SK-N-SH (cell line): ENCODE measurements at regions not wholly inside any gene's neighbourhood (a gene's known extent, or its start where the extent isn't known, plus 50 kb on each side); places are given as distances from the start of the nearest gene placed in this dataset.

Experiments
- GABPA ChIP-seq: IDR thresholded peaks from 2 replicates; pipeline ENCODE4 v1.4.0; 2012; ENCODE audit warnings: low read depth, mild to moderate bottlenecking
- JUND ChIP-seq: IDR thresholded peaks from 2 replicates; pipeline ENCODE4 v1.4.0; 2012
- MXI1 ChIP-seq: IDR thresholded peaks from 2 replicates; pipeline ENCODE4 v1.6.1; 2012; ENCODE audit warnings: mild to moderate bottlenecking, low read depth, low read length, improper control_type of control experiment
- POLR2AphosphoS5 ChIP-seq: IDR thresholded peaks from 2 replicates; pipeline ENCODE4 v1.6.1; 2012; ENCODE audit warnings: low read depth, low read length
- RXRA ChIP-seq: IDR thresholded peaks from 2 replicates; pipeline ENCODE4 v1.4.0; 2012; ENCODE audit warnings: low read depth, mild to moderate bottlenecking, borderline replicate concordance
- TF ChIP-seq, protein P1 (sequence below): fragments of 200-600 bp; sonication (generic); IDR thresholded peaks from 2 replicates; pipeline ENCODE4 v1.6.1; 2017; ENCODE audit warnings: antibody characterized with exemption, mild to moderate bottlenecking, moderate library complexity
- TF ChIP-seq, protein P2 (sequence below): IDR thresholded peaks from 2 replicates; pipeline ENCODE4 v1.6.1; 2012; ENCODE audit warnings: mild to moderate bottlenecking, low read depth, low read length, moderate library complexity

DNA sequence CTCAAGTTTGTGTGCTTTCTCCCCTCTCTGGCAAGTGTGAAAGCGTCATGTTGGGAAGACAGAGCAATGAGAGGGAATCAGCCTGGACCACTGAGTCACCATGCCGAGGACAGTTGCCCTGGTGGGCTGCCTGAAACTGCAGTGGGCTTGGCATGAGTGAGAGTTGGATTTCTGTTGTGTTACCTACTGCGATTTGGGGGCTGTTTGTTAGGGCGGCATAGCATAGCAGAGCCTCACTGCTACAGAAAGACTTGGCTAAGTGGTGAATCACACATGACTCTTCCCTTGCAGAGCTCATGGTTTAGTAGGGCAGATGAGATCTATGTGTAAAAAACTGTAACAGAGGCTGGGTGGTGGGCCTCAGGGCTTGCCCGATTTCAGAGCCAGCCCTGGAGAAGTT, 324.6 kb downstream of the C16orf95 start:
- TF ChIP-seq JUND = no peak
- no peak for TF ChIP-seq POLR2AphosphoS5
- TF ChIP-seq, protein P1, sequence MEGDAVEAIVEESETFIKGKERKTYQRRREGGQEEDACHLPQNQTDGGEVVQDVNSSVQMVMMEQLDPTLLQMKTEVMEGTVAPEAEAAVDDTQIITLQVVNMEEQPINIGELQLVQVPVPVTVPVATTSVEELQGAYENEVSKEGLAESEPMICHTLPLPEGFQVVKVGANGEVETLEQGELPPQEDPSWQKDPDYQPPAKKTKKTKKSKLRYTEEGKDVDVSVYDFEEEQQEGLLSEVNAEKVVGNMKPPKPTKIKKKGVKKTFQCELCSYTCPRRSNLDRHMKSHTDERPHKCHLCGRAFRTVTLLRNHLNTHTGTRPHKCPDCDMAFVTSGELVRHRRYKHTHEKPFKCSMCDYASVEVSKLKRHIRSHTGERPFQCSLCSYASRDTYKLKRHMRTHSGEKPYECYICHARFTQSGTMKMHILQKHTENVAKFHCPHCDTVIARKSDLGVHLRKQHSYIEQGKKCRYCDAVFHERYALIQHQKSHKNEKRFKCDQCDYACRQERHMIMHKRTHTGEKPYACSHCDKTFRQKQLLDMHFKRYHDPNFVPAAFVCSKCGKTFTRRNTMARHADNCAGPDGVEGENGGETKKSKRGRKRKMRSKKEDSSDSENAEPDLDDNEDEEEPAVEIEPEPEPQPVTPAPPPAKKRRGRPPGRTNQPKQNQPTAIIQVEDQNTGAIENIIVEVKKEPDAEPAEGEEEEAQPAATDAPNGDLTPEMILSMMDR = no peak
- TF ChIP-seq, protein P2, sequence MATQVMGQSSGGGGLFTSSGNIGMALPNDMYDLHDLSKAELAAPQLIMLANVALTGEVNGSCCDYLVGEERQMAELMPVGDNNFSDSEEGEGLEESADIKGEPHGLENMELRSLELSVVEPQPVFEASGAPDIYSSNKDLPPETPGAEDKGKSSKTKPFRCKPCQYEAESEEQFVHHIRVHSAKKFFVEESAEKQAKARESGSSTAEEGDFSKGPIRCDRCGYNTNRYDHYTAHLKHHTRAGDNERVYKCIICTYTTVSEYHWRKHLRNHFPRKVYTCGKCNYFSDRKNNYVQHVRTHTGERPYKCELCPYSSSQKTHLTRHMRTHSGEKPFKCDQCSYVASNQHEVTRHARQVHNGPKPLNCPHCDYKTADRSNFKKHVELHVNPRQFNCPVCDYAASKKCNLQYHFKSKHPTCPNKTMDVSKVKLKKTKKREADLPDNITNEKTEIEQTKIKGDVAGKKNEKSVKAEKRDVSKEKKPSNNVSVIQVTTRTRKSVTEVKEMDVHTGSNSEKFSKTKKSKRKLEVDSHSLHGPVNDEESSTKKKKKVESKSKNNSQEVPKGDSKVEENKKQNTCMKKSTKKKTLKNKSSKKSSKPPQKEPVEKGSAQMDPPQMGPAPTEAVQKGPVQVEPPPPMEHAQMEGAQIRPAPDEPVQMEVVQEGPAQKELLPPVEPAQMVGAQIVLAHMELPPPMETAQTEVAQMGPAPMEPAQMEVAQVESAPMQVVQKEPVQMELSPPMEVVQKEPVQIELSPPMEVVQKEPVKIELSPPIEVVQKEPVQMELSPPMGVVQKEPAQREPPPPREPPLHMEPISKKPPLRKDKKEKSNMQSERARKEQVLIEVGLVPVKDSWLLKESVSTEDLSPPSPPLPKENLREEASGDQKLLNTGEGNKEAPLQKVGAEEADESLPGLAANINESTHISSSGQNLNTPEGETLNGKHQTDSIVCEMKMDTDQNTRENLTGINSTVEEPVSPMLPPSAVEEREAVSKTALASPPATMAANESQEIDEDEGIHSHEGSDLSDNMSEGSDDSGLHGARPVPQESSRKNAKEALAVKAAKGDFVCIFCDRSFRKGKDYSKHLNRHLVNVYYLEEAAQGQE = no peak
- no peak for TF ChIP-seq MXI1
- TF ChIP-seq GABPA = no peak
- TF ChIP-seq RXRA = no peak
